Stimulated activated naive CD8-positive, alpha-beta T cell treated with anti-CD3 and anti-CD28 coated beads, Interleukin-15, amount 100 ng/mL, for 72 hours (primary cell): ENCODE measurements at regions not wholly inside any gene's neighbourhood (a gene's known extent, or its start where the extent isn't known, plus 50 kb on each side); places are given as distances from the start of the nearest gene placed in this dataset.
"Not testable (repeated sequence)": the region's sequence is repeated elsewhere in the genome, so short reads cannot be mapped to it uniquely, and the experiment has no call there.

Source experiments
- ATAC-seq: fragments of 150-1000 bp; cut with Tn5 transposase; 2 replicates; pipeline ENCODE4 v1.10.0; 2021; ENCODE audit warnings: mild to moderate bottlenecking, moderate library complexity
- DNase-seq, 2 donors: peaks; one replicate each; pipeline ENCODE4 v3.0.0; 2021 to 2022
- H3K27ac Mint-ChIP-seq, 2 donors: one replicate each; pipeline ENCODE4 v1.8.0; 2022; ENCODE audit warnings: mild to moderate bottlenecking in 2 of 2, mixed read lengths in 2 of 2, moderate library complexity in 2 of 2
- H3K27me3 Mint-ChIP-seq: one replicate; pipeline ENCODE4 v1.8.0; 2022; ENCODE audit warnings: mixed read lengths
- H3K4me1 Mint-ChIP-seq: one replicate; pipeline ENCODE4 v1.8.0; 2022; ENCODE audit warnings: mild to moderate bottlenecking, mixed read lengths
- H3K4me3 Mint-ChIP-seq, 2 donors: one replicate each; pipeline ENCODE4 v1.8.0; 2022; ENCODE audit warnings: mild to moderate bottlenecking in 2 of 2, mixed read lengths in 2 of 2, moderate library complexity in 1 of 2
- H3K9me3 Mint-ChIP-seq, 2 donors: one replicate each; pipeline ENCODE4 v1.8.0; 2022; ENCODE audit warnings: mixed read lengths in 2 of 2

- H3K27ac Mint-ChIP-seq: no peak overlapping the region
- H3K9me3 Mint-ChIP-seq: no peaks in the 10 kb centered on the region
- no peaks in the 10 kb centered on the region for H3K4me1 Mint-ChIP-seq
- no peaks in the 10 kb centered on the region for H3K27me3 Mint-ChIP-seq
- no peak overlapping the region for H3K4me3 Mint-ChIP-seq
- no peak for ATAC-seq
- no peak for DNase-seq
These were observed 111.3 kb upstream of the GMNC start for GRCh38 chr3:190973771-190974170.

GRCh38 chr3:190972840-190973270 lies 110.4 kb upstream of the GMNC start:
- no peaks in the 10 kb centered on the region for H3K4me1 Mint-ChIP-seq
- H3K27me3 Mint-ChIP-seq: no peaks in the 10 kb centered on the region
- DNase-seq (no peak), ATAC-seq (no peak)
- H3K9me3 Mint-ChIP-seq: no peaks in the 10 kb centered on the region
- no peak overlapping the region for H3K4me3 Mint-ChIP-seq
- no peak overlapping the region for H3K27ac Mint-ChIP-seq

- Mint-ChIP-seq H3K4me1 (no peaks in the 10 kb centered on the region), H3K4me3 (no peak overlapping the region), H3K9me3 (no peaks in the 10 kb centered on the region), H3K27me3 (no peaks in the 10 kb centered on the region), H3K27ac (no peak overlapping the region)
- DNase-seq (no peak), ATAC-seq (no peak)
These were observed 109.7 kb upstream of the GMNC start for GRCh38 chr3:190972196-190972595.

- Mint-ChIP-seq H3K27ac (no peak overlapping the region), H3K4me1 (no peaks in the 10 kb centered on the region), H3K27me3 (no peaks in the 10 kb centered on the region), H3K9me3 (no peaks in the 10 kb centered on the region), H3K4me3 (no peak overlapping the region)
- no peak for DNase-seq
- ATAC-seq: no peak
These were observed 108.1 kb upstream of the GMNC start for GRCh38 chr3:190970560-190970959.

- no peaks in the 10 kb centered on the region for H3K9me3 Mint-ChIP-seq
- DNase-seq (no peak), ATAC-seq (no peak)
- H3K4me3 Mint-ChIP-seq: no peak overlapping the region
- H3K27me3 Mint-ChIP-seq: no peaks in the 10 kb centered on the region
- no peaks in the 10 kb centered on the region for H3K4me1 Mint-ChIP-seq
- H3K27ac Mint-ChIP-seq: no peak overlapping the region
These were observed 106.1 kb upstream of the GMNC start for GRCh38 chr3:190968616-190969015.

GRCh38 chr3:190964931-190965330 lies 102.4 kb upstream of the GMNC start:
- DNase-seq, H3K27me3 Mint-ChIP-seq, H3K4me3 Mint-ChIP-seq, H3K9me3 Mint-ChIP-seq, H3K27ac Mint-ChIP-seq, H3K4me1 Mint-ChIP-seq, ATAC-seq: not testable (repeated sequence)

- Mint-ChIP-seq H3K9me3 (peaks cover 7 to 14% of the 10 kb centered on the region in 2 donors), H3K27ac (no peak overlapping the region), H3K27me3 (no peaks in the 10 kb centered on the region), H3K4me1 (no peaks in the 10 kb centered on the region), H3K4me3 (no peak overlapping the region)
- DNase-seq (no peak), ATAC-seq (no peak)
These were observed 96.6 kb upstream of the GMNC start for GRCh38 chr3:190959077-190959476.

GRCh38 chr3:190941694-190942260 lies 79.3 kb upstream of the GMNC start:
- peaks cover 0 to 2% of the 10 kb centered on the region in 2 donors for H3K9me3 Mint-ChIP-seq
- H3K27me3 Mint-ChIP-seq: no peaks in the 10 kb centered on the region
- ATAC-seq: no peak
- no peak overlapping the region for H3K4me3 Mint-ChIP-seq
- no peak for DNase-seq
- no peaks in the 10 kb centered on the region for H3K4me1 Mint-ChIP-seq
- H3K27ac Mint-ChIP-seq: no peak overlapping the region

GRCh38 chr3:190934616-190935015 lies 72.1 kb upstream of the GMNC start:
- H3K27ac Mint-ChIP-seq, DNase-seq, H3K9me3 Mint-ChIP-seq, H3K4me3 Mint-ChIP-seq, H3K27me3 Mint-ChIP-seq, ATAC-seq, H3K4me1 Mint-ChIP-seq: not testable (repeated sequence)

GRCh38 chr3:190926619-190927018 lies 64.1 kb upstream of the GMNC start:
- no peak for ATAC-seq
- no peak overlapping the region for H3K27ac Mint-ChIP-seq
- peaks cover 0 to 3% of the 10 kb centered on the region in 2 donors for H3K9me3 Mint-ChIP-seq
- H3K27me3 Mint-ChIP-seq: no peaks in the 10 kb centered on the region
- DNase-seq: no peak
- no peaks in the 10 kb centered on the region for H3K4me1 Mint-ChIP-seq
- no peak overlapping the region for H3K4me3 Mint-ChIP-seq

- Mint-ChIP-seq H3K4me1 (no peaks in the 10 kb centered on the region), H3K27ac (no peak overlapping the region), H3K4me3 (no peak overlapping the region), H3K9me3 (peaks cover 0 to 3% of the 10 kb centered on the region in 2 donors), H3K27me3 (no peaks in the 10 kb centered on the region)
- DNase-seq (no peak), ATAC-seq (no peak)
These were observed 50.2 kb upstream of the GMNC start for GRCh38 chr3:190912736-190913135.
